Fibroblast of lung (primary cell): ENCODE measurements at regions not wholly inside any gene's neighbourhood (a gene's known extent, or its start where the extent isn't known, plus 50 kb on each side); places are given as distances from the start of the nearest gene placed in this dataset.

Experiments used
- CTCF ChIP-seq, 2 donors: IDR thresholded peaks in 1 of 2; conservative IDR thresholded peaks in 1 of 2; 1 replicate in 1 of 2; 2 replicates in 1 of 2; pipeline ENCODE4 v1.5.1; 2011 to 2012; ENCODE audit warnings: low read length in 2 of 2, control low read depth in 1 of 2, inconsistent platforms in 1 of 2, low read depth in 1 of 2, mild to moderate bottlenecking in 1 of 2
- EZH2 ChIP-seq: IDR thresholded peaks from 2 replicates; pipeline ENCODE4 v1.5.1; 2012; ENCODE audit warnings: low read length, control low read depth, mild to moderate bottlenecking; ENCODE audit errors: missing control alignments

DNA sequence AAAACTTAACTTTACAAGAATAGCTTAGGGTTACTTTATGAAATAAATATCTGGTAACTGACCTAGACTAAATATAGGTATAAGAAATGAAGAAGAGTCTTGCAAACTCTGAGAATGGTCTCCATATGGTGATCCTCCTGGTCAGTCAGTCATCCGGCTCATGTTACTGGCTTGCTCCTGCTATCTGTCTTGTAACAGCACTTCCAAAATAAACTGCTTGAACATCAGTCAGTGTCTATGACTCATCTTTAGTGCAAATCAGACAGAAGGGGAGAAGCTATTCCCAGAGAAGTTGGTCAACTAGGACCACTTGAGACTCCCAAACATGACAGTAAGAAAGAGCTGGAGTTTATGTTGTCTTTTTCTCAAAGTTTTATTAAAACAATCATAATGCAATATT is 1550.9 kb downstream of the PCDH9 start:
- TF ChIP-seq CTCF (conservative IDR thresholded peaks at IDR 0.05 in 1 of 2, IDR thresholded peaks at IDR 0.05 in 1 of 2; ENCODE audit: low read depth in 1 of 2, low read length in 2 of 2) (no peak), EZH2 (no peak)
